Astrocyte of the hippocampus (primary cell): ENCODE measurements at regions not wholly inside any gene's neighbourhood (a gene's known extent, or its start where the extent isn't known, plus 50 kb on each side); places are given as distances from the start of the nearest gene placed in this dataset.
A peak's percentile ranks its signal among the peaks of the same experiment; 100 is the strongest.

Experiments used
- DNase-seq: peaks from one replicate; pipeline ENCODE4 v3.0.0; 2011; ENCODE audit warnings: low read depth, low spot score

DNA sequence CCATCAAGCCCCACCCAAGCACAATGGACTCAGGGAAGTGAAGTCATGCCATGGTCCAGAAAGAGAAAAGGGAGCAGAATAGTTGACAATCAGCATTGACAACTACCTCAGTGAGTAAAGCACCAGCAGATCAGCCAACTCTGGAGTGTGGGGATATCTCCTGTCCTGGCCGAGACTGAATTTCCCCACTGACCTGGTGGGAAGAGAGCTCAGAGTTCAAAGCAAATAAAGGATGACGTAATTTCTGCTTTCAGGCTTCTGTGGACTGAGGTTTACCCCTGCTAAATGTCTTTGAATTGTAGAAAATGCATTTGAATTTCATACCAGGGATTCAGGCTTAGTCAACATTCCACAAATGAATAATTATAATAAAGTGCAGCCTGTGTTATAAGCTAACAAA lies 152.9 kb downstream of the CBLN1 start:
- no peak for DNase-seq

DNA sequence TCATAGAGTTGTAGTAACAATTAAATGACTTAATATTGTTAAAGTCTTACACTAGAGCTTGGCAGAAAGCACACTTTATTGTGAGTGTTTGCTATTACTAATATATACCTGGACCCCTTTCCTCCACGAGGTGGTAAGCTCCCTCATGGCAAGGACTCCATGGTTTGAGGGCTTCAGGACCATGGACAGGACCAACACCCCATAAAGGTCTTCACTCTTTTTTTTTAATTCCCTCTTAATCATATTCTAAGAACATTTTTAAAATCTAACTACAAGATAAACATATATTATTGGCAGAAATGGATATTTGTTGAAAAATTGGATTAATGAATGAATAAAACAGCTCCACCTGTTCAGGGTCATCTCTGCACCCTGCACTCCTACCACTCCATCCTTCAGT lies 154.5 kb downstream of the CBLN1 start:
- peak; percentile 10 for DNase-seq

DNA sequence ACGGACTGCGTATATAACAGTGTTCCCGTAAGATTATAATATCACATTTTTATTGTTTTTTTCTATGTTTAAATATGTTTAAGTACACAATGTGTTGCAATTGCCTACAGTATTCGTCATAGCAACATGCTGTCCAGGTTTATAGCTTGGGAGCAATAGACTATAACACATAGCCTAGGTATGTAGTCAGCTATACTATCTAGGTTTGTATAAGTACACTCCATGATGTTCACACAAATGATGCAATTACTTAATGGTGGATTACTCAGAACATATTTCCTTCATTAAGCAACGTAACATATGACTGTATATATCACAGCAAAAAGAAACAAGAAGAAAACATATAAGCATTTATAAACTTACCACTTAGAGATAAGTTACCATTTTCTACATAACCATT lies 160.0 kb downstream of the CBLN1 start:
- DNase-seq = no peak

DNA sequence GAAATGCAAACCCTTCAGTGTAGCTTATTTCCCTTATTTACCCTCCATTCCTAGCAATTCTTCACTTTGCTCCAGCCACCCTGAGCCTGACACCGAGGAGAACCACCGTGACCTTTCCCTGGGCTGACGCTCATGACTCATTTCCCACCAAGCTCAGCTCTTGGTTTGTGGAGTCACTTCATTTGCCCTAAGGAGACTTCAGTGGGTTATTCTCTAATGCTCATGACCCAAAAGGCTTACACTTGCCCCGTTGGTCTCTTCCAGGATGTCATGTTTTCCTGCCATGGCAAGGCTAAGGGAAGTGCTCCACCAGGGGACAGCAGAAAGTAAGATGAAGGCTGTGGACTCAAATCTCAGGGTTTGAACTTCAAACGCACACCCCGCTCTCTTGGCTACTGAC lies 161.0 kb downstream of the CBLN1 start:
- DNase-seq = no peak

DNA sequence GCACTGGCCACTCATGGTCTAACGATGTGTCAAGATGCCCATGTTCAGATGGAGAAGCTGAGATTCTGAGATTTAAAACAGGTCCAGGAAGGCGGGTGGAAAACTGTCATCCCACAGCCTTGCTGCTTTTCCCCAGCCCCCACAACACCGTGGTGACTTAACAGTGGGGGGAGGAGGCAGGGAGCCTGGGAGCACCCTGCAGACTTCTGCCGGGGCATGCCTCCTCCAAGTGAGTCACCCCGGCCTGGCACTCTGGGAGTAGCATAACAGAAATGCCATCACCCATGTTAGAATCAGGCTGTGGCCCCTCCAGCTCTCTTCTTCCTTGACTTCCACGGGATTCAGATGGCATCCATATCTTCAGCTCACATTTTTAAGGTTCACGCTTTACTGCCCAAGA lies 164.8 kb downstream of the CBLN1 start:
- DNase-seq = peak; percentile 0

DNA sequence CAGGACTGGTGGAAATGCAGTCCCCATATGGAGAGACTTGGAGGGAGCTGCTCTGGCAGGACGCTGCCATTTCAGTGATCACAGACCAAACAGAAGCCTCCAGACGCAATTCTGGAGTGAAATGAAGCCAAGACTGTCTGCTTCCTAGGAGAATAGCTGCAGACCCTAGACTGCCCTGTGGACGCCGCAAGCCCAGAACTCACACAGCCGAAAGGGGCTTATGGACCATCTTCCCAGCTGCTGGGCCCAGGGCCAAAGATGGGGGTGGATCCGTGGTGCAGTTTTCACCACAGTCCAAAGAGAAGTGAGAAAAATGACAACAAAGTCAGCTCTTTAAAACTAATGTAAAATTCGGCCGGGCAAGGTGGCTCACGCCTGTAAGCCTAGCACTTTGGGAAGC lies 165.7 kb downstream of the CBLN1 start:
- DNase-seq = no peak

DNA sequence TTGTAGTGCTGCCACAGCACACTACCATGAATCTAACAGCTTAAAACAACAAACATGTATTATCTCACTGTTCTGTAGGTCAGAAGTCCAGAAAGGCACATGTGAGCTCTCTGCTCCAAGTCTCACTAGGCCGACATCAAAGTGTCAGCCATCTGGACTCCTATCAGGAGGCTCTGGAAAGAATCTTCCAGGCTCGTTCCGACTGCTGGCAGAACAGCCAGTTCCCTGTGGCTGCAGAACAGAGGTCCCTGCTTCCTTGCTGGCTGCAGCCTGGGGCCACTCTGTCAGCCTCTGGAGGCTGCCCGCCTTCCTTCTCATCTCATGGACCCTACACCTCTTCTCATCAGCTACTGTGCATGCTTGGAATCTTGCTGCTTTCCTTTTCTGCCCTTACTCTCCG lies 168.9 kb downstream of the CBLN1 start:
- no peak for DNase-seq

DNA sequence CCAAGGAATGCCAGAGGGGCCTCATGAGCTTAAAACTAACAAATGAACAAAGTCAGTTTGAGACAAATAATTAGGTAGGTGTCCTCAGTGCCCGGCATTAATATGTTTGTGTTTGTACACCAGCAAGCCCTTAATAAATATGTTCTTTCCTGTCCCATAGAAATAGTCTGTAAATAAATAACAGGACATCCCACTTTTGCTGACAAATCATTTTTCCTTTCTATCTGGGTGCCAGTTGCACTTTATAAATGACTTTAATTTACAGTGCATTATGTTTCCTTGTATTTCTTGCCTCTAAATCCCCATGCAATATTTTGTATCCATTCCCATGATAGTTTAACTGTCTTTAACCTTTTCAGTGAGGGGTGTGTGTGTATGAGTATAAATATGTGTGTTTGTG lies 170.3 kb downstream of the CBLN1 start:
- DNase-seq = no peak

DNA sequence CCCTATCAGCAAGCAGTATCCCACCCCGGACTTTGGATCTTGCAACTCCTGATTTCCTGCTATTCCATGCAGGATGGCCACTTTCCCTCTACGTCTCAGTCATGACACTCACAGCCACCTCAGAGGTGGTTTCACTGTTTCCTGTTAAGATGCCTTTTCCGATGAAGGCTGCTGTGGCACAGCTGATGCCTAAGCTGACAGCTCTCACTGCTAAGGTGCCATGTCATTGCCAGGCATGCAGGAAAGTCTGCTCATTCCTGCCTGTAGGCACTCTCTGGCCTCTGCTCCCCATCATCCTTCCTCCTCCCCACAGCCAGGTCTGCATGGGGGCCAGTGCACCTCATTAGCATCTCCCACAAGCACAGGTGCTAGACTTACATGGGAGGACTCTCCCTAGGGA lies 173.0 kb downstream of the CBLN1 start:
- DNase-seq = no peak

DNA sequence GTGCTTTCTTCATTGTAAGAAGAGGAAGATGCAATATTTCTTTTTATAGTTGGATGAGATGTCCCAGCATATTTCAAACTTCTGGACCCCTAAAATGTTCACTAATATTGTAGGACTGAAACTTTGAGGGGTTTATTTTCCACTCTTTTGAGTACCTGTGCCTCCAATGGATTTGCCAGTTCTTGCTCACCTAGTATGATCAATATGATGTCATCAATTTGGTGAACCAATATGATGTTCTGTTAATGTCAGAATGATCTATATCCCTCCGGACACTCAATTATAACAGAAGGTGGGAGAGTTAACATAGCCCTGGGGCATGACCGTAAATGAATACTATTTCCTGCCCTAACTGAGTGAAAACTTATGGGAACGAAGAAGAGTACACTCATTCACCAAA lies 178.3 kb downstream of the CBLN1 start:
- no peak for DNase-seq

DNA sequence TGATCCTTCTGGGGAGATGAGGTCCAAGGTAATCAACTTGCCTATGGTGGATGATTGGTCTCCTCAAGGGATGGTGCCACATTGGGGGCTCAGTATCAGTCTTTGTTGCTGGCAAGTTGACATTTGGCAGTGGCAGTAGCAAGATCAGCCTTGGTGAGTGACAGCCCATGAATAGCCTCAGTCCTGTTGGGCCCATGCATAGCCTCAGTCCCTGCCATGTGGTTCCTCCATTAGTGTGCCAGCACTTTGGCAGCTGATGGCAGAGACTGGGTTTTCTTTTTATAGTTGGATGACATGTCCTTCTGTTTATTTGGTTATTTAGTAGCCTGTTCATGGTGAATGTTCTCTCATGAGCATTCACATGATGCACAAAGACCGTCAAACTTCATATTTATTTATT lies 179.6 kb downstream of the CBLN1 start:
- no peak for DNase-seq

DNA sequence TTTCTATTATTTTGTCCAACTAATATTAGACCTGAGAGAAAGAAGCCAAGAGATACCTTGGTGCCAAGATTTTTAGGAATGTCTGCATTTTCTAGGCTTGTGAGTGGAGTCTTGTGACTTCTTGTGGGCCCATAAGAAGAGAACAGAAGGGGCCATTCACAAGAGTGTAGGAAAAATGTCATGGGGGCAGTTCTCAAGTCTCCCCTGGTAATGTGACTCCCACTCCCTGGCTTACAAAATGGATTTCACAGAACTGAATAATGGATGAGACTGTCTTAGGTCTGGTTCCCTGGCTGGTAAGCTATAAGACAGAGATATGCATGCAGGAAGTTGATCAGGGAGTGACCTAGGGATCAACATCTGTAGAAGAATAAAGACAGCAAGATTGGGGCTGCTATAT lies 181.3 kb downstream of the CBLN1 start:
- no peak for DNase-seq

DNA sequence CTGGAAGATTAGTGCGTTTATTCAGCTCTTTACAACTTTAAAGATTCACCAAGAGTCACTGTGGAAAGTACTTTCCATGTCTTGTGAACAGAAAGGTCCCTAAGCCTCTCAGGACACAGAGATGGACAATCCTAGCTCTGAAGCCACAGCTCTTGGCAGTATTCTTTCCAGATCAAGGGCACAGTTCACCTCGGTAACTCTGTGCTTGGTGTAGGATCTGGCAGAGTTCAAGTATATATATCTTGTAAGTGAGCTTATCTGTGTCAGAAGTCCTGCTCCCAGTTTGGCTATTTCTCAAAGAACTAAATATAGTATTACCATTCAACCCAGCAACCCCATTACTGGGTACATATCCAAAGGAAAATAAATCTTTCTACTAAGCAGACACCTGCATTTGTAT lies 183.7 kb downstream of the CBLN1 start:
- no peak for DNase-seq

DNA sequence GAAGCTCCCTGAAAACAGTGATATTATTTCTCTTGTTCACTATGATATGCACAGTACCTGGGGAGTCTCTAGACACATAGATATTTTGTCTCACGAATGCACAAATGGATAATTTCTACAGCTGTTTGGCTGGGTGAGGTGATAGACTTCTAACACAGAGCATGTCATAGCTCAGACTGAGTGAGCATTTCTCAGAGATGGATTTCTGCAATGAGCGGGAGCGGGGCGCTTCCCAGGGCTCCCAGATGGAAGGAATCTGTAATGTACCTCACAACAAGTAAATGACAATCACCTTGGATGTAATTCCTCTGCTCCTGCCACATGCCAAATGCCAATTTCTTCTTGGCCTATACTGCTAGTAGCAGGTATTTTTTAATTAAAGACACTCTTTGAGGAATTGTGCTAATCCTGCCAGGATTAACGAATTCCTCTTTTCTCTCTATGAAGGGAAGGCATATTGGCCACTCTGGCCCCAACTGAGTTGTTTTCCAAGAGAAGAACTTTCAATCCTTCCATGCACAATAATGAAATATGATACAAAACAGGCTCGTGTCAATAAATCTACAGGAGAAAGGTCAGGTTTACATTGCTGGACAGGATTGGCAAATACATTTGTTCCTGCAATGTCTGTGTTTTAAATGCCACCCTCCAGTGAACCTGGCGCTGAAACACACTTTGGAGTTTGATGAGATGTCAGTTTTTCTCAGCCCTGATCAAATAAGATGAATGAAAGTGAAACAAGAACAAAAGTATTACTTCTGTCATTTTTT lies 185.3 kb downstream of the CBLN1 start:
- no peak for DNase-seq

DNA sequence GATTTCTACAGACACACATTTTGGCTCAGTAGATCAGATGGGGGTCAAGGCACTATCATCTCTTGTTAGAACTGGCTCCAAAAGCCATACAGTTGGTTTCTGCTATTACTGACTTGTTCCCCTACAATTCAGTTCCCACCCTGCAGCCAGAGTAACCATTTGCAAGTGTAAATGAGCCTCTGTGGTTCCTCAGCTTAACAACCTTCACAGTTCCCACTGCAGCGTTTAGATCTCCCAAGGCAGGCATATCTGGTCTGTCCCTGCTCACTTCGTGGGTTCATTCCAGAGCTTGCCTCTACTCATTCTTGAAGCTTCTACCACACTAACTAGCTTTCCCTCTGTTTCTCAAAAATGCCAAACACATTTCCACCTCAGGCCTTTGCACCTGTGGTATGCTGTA lies 186.1 kb downstream of the CBLN1 start:
- DNase-seq = no peak

DNA sequence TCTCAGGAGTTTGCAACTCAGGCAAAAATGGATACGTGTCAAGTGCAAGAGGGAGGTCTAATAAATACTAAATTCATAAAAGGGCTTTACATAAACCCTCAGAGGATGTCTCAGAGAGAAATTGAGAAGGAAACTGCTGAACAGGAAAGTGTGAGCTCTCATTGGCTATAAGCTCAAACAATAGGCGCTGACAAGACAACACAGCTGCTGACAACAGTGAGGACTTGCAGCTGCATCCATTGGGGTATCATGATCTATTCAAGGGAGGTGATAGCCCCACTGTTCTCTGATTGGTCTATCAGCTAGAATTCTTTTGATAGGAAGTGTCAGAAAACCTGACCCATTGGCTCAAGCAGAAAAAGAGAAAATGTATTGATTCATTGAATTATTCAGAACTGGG lies 187.2 kb downstream of the CBLN1 start:
- DNase-seq = no peak

DNA sequence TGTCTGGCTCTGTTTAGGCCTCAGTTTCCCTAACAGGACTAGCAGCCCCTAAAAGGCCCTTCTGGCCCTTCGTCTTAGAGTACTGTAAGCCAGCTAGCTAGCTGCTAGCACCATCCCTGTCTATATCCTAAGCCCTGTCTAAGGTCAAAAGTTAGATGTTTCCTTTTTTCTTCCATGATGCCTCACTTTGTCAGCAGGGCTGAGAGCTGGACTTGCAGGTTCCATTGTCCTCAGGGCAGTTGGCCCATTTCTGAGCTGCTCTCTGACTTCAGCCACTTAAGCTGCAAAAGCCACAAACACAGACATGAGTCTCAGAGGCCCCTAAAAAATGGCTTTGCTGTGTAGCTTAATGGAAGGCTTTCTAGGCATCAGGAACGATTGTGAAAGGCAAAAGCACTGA lies 187.7 kb downstream of the CBLN1 start:
- no peak for DNase-seq

DNA sequence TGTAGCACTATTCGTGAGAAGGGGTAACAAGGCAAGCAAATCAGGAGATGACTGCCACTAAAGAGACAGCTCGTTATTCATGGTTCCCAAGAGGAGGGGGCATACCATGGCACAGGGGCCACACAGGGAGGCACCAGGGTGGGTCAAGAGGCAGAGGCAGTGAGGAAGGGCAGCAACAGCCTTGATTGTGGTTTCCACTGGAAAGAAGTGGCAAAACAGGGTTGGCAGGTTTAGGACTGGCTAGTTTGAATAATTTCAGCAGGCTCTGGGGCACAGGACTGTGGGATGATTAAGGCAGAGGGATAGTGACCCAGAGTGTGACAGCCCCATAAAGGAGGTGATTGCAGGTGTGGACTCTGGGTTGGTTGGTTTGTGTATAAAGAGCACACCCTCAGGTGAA lies 188.9 kb downstream of the CBLN1 start:
- no peak for DNase-seq

DNA sequence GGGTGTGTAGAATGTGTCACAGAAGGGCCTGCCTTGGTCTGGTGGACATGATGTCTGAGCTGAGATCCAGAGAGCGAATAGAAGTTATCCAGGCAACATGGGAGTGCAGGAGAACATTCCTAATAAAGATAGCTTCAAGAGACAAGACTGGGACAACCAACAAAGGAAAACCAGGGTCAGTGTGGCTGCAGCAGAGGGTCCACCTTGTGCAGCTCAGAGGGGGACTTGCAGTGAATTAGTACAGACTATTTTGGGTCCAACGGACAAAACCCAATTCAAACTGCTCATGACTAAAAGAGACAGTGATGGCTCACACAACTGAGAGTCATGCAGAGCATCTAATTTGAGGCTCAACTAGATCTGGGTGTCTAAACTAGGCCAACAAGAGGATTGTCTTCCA lies 192.1 kb downstream of the CBLN1 start:
- no peak for DNase-seq

DNA sequence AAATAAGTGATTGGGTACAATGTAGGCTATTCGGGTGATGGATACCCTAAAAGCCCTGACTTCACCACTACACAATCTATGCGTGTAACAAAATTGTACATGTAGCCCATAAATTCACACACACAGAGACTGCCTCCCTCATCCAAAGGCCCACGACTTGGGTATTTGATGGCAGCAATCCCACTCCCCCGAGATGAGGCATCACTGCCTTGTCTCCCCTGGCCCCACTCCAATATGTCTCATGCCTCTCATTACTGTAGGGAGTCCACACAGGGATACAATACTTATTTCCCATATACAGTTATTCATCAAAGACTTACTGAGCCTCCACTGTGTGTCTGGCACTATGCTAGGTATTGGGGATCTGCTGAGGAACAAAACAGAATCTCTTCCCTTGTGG lies 192.6 kb downstream of the CBLN1 start:
- DNase-seq = no peak

DNA sequence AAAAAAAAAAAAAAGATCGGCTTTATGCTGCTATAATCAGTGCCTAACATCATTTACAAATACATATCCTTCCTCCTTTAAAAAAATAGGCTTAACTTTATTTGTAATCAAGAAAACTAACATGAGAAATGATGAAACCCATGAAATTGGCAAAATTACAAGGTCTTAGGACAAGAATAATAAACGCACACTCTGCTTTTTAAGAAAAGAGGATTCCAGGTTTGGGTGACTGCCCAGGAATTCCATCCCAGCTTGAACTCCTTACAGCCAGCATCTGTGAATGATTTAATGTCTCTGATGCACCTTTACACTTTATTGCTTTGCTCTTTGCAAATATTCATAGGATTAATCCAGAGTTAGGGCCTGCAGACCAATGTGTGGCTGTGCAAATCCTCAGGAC lies 196.0 kb downstream of the CBLN1 start:
- peak; percentile 3 for DNase-seq

DNA sequence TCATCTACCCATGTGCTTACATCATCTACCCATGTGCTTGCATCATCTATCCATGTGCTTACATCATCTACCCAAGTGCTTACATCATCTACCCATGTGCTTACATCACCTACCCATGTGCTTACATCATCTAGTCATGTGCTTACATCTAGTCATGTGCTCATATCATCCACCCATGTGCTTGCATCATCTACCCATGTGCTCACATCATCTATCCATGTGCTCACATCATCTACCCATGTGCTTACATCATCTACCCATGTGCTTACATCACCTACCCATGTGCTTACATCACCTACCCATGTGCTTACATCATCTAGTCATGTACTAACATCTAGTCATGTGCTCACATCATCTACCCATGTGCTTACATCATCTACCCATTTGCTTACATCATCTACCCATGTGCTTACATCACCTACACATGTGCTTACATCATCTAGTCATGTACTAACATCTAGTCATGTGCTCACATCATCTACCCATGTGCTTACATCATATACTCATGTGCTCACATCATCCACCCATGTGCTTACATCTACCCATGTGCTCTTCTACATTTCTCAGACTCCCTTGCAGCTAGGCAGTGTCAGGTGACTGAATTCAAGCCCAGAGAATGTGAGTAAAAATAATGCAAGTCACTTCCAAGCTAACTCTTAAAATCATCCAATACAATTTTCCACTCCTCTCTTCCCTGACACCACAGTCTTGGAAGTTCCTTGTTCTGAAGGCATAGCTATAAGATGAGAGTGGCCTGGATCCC lies 196.8 kb downstream of the CBLN1 start:
- DNase-seq = no peak

DNA sequence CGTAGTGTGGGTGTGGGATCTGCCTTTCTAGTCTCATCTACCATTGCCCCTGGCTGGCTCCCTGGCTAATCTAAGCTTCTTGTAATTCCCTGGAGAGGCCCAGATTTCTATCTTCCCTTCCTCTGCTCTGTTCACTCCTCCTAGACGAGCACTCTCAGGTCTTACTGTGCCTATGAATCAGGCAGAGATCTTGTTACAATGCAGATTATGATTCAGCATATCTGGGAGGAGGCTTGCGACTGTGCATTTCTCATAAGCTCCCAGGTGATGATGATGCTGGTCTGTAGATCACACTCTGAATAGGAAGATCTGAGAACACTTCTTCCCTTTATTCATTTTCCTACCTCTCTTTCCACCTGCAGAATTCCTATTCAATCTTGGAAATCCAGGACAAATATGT lies 200.1 kb downstream of the CBLN1 start:
- DNase-seq = no peak
